ENCODE measurements at regions not wholly inside any gene's neighbourhood (a gene's known extent, or its start where the extent isn't known, plus 50 kb on each side); places are given as distances from the start of the nearest gene placed in this dataset.

DNA sequence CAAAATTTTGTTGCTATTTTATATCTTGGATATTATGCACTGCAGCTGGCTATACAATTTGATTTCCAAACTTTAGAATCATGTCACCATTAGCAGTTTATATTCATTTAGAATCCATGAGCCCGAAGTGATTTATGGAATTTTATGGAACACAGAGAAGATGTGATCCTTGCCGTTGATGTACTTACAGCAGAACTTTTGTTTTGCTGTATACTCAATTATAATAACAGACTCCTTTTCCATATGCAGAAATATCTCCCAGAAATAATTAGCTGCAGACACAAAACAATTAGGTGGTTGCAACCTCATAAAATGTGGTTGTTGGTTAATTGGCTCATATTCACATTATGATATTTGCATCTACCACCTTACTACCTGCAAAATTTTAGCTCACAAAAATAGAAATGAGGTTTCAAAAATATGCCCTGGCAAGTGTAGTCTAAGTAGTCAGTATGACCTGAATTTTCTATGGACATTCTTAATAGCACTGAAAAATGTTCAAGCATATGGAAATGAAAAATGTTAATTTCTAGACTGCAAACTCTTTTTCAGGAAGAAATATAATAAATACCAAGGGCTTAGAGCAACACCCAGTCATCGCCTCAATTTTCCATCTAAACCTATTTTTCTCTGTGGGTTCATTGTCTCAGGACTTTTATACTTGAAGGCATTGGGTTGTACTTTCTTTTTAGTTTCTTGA is 997.6 kb downstream of the MCTP2 start:
- TF ChIP-seq, protein P1, sequence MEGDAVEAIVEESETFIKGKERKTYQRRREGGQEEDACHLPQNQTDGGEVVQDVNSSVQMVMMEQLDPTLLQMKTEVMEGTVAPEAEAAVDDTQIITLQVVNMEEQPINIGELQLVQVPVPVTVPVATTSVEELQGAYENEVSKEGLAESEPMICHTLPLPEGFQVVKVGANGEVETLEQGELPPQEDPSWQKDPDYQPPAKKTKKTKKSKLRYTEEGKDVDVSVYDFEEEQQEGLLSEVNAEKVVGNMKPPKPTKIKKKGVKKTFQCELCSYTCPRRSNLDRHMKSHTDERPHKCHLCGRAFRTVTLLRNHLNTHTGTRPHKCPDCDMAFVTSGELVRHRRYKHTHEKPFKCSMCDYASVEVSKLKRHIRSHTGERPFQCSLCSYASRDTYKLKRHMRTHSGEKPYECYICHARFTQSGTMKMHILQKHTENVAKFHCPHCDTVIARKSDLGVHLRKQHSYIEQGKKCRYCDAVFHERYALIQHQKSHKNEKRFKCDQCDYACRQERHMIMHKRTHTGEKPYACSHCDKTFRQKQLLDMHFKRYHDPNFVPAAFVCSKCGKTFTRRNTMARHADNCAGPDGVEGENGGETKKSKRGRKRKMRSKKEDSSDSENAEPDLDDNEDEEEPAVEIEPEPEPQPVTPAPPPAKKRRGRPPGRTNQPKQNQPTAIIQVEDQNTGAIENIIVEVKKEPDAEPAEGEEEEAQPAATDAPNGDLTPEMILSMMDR (IDR thresholded peaks at IDR 0.05; ENCODE audit: low read length) = no peak
- no peak for TF ChIP-seq EZH2 (IDR thresholded peaks at IDR 0.05; ENCODE audit: borderline replicate concordance, low read length)
